ENCODE measurements at regions not wholly inside any gene's neighbourhood (a gene's known extent, or its start where the extent isn't known, plus 50 kb on each side); places are given as distances from the start of the nearest gene placed in this dataset.
"Not testable (repeated sequence)": the region's sequence is repeated elsewhere in the genome, so short reads cannot be mapped to it uniquely, and the experiment has no call there.

GRCh38 chr15:77909182-77909940 lies 168.2 kb downstream of the TBC1D2B start:
- DNase-seq, result no peak

DNA sequence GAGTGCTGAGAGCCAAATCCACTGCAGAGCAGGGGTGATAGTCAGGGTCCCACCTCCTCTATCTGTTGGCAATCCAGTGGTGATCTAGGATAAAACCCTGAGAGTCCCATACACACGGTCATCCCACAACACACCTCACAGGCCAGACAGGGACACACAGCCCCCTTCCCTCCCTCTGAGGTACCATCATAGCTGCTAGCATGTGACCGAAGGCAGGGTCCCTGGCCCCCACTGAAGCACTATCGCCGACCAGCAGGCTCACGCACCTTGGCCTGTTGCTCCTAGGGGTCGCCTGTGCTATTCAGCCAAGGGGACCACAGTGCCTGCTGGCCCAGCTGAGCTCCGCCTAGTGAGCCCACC lies 168.8 kb downstream of the TBC1D2B start:
- DNase-seq, result not testable (repeated sequence)

- DNase-seq, result no peak
These were observed 169.4 kb downstream of the TBC1D2B start for GRCh38 chr15:77907824-77908751.

DNA sequence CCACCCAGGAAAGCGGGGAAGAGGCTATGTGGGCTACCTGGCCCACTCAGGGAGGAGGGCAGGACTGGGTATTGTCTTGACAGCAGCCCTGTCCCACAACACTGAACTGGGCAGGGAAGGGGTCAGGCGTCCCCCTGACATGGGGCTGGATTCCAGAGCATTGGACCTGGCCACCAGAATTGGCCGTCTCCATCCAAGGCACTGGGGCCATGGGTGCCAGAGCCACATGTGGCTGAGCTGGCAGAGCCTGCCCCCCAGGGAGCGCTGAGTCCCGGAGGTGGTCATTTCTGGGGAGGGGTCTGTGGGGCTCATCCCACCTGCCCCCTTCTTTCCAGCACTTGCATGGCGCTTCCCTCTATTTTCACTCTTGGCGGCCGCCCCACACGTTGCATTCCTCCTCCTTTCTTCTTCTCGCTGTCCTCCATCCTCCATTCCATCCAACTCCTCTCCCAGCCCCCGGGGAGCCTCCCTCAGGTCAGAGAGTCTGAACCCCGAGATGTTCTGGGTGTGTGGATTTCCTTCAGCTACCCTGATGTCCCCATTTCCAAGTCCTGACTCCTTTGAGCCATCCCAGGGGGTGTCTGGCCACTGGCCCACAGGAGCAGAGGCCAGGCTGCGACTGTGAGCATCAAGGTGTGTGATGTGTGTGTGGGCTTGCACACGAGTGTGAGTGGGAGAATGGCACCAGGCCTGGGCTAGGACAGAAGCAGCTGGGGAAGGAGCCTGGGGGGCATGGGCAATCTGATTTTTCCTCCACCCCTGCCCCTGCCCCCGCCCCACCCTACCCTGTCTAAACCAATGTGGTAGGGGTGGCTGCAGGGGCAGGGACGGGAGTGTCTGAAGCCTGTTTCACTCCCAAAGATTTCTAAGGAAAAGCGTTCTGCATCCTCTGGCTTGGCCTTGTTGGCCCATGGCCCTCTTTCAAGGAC lies 171.2 kb downstream of the TBC1D2B start:
- not testable (repeated sequence) for DNase-seq

GRCh38 chr15:77905301-77905920 lies 172.1 kb downstream of the TBC1D2B start:
- DNase-seq, result no peak

DNA sequence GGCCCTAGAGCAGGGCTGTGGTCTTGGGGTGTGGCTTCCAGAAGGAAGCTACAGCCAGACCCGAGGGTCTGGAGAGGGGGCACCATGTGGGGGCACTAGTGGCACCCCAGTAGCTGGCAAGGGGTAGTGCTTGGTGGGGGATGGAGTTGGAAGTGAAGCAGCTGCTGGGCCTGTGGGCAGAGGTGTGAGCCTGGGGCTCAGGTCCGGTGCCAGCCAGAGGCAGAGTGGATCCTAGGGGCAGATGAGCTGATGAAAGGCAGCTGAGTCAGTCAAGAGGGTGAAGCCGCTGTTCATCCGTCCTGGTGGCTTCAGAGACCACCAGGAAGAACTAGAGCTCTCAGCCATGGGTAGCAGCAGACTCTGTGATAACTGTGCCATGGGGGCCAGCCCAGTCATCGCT lies 172.6 kb downstream of the TBC1D2B start:
- no peak for DNase-seq

DNA sequence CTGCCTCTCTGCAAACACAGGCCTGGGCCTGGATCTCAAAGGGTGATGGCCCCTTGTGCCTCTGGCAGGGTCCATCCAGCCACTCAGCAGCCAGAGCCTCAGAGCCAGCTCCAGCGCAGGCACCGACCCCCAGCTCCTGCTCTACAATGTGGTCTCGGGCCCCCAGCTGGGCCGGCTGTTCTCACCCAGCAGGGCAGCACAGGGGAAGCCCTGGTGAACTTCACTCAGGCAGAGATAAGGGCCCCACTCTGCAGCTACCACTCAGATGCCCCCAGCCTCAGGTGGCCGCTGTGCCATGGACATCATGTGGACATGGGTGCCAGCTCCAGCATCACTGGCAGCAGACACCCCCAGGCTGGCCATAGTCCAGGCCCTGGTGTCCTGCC lies 173.1 kb downstream of the TBC1D2B start:
- no peak for DNase-seq

- not testable (repeated sequence) for DNase-seq
These were observed 173.6 kb downstream of the TBC1D2B start for GRCh38 chr15:77903761-77904435.

DNA sequence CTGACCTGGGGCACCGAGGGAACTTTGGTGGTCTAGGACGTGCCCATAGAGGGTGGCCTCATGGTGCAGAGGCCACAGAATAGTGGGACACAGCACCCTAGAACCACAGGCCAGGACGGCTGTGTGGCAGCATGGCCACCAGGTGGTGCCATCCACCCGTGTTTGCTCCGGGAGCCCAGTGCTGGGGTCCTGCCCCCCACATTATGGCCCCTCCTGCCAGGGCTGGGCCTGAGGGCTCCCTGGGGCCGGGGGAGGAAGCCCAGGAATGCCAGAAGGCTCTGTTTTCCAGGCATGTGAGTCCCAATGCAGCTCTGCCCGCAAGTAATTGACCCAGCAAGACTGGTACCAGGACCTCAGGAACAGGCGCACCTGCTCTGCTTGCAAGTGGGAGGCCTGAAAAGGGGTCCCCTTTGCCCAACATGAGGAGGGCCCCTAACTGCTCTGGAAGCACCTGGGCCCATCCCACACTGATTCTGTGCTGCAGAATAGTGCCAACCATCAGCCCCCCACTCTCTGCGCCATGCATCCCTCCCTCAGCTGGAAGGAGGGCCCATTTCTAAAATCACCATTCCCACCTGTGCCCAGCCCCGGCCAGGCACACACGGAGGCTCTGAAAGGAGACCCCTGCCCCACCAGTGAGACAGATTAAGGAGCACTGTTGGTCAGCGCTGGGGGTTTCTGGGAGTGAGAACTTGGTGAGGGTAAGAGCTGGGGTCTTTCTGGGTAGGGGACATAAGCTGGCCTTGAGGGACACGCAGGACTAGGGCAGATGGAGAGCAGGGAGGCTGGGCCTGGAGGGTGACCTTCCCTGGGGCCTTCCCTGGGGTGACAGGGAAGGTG lies 174.4 kb downstream of the TBC1D2B start:
- DNase-seq, result not testable (repeated sequence)

DNA sequence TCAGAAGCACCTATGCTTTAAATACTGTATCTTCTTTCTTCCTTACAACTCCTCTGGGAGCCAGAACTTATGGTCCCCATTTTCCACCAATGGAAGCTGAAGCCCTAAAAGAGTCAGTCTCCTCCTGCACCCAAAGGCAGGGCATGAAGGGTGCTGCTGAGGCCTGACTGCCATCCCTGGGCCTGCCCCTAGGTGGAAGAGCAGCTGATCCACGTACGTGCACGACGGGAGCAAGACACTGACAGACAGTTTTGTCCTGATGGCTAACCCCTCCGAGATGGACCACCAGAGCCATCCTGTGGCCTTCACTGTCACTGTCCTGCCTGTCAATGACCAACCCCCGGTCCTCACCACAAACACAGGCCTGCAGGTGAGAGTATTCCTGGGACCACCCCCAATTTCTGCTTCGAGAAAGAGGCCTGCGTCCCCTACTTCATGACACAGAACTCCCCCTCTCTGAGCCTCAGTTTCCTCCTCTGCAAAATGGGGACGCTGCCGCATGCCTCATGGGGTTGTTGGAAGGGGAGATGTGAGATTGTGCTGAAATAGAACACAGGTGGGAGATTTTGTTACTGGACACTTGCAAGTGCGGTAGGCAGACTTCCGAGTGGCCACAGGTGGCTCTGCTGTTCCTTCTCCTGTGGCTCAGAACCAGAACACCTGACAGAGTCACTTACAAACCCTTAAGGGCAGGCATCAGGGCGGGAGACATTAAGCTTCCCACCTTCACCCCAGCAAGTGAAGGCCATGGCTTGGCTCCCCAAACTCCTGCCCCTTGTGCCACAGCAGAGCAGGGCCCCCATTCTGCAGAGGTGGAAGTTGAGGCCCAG lies 175.4 kb downstream of the TBC1D2B start:
- DNase-seq, result no peak

DNA sequence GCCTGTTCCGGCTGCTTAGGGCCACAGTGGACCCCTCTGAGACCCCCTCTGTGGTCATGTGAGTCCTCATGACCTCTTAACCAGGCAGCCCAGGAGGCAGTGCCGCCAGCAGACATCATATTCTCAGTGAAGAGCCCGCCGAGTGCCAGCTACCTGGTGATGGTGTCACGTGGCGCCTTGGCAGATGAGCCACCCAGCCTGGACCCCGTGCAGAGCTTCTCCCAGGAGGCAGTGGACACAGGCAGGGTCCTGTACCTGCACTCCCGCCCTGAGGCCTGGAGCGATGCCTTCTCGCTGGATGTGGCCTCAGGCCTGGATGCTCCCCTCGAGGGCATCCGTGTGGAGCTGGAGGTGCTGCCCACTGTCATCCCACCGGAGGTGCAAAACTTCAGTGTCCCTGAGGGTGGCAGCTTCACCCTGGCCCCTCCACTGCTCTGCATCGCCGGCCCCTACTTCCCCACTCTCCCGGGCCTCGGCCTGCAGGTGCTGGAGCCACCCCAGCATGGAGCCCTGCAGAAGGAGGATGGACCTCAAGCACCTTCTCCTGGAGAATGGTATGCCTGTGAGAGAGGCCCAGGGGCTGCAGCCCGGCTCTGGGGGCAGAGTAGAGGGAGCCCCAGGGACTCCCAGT lies 176.1 kb downstream of the TBC1D2B start:
- no peak for DNase-seq

DNA sequence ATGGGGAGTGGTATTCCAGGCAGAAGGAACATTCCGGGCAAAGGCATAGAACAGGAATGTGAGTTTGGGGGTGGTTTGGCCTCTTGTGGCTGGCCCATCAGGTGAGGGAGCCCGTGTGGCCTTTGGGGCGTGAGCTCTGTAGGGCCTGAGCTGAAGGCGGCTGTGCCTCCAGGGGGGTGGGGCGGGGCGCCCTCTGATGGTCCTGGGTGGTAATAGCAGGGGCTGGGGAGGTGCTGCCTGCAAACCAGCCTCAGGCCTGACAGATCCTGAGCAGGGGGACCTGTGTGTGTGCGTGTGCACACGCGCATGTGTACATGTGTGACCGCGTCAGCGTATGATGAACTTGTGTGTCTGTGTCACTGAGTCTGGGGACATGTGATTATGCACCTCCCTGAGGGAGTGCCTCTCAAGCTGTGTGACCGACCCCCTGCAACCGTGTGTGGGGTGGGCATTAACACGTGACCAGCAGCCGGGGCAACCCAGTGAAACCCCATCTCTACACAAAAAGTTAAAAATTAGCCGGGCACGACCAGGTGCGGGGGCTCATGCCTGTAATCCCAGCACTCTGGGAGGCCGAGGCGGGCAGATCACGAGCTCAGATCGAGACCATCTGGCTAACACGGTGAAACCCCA lies 177.1 kb downstream of the TBC1D2B start:
- not testable (repeated sequence) for DNase-seq

DNA sequence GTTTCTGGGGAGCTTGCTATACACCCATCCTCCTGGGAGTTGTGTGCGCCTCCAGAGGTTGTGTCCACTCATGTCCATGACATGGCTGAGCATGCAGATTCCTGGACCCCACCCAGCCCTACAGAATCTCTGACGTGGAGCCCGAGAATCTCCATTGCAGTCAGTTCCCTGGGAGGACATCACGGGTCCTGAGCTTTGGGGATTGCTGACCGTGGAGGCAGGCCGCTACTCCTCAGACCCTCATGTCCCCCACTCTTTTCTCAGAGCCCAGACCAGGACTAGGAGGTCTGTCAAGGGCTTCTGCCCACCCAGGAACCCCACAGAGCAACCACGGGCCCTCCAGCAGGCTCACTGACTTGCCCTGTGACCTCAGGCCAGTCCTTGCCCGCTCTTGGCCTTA lies 177.7 kb downstream of the TBC1D2B start:
- not testable (repeated sequence) for DNase-seq

DNA sequence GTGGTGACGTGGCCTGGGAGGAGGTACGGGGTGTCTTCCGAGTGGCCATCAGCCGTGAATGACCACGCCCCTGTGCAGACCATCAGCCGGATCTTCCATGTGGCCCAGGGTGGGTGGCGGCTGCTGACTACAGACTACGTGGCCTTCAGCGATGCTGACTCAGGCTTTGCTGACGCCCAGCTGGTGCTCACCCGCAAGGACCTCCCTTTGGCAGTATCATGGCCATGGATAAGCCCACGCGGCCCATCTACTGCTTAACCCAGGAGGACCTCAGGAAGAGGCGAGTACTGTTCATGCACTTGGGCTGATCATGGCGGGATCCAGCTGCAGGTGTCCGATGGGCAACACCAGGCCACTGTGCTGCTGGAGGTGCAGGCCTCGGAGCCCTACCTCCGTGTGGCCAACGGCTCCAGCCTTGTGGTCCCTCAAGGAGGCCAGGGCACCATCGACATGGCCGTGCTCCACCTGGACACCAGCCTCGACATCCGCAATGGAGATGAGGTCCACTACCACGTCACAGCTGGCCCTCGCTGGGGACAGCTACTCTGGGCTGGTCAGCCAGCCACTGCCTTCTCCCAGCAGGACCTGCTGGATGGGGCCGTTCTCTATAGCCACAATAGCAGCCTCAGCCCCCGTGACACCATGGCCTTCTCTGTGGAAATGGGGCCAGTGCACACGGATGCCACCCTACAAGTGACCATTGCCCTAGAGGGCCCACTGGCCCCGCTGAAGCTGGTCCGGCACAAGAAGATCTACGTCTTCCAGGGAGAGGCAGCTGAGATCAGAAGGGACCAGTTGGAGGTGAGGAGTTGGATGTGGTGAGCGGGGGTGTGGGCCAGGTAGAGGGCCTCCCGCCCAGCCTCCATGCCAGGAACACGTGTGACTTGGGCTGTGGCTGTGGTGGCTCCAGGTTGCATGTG lies 178.4 kb downstream of the TBC1D2B start:
- no peak for DNase-seq

DNA sequence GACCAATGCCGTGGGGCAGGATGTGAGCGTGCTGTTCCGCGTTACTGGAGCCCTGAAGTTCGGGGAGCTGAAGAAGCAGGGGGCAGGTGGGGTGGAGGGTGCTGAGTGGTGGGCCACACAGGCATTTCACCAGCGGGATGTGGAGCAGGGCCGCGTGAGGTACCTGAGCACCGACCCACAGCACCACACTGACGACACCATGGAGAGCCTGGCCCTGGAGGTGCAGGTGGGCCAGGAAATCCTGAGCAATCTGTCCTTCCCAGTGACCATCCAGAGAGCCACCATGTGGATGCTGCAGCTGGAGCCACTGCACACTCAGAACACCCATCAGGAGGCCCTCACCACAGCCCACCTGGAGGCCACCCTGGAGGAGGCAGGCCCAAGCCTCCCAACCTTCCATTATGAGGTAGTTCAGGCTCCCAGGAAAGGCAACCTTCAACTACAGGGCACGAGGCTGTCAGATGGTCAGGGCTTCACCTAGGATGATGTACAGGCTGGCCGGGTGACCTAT lies 179.6 kb downstream of the TBC1D2B start:
- no peak for DNase-seq

- not testable (repeated sequence) for DNase-seq
These were observed 180.2 kb downstream of the TBC1D2B start for GRCh38 chr15:77897113-77897895.
